Endothelial cell (in vitro differentiated cells): ENCODE measurements at regions not wholly inside any gene's neighbourhood (a gene's known extent, or its start where the extent isn't known, plus 50 kb on each side); places are given as distances from the start of the nearest gene placed in this dataset.

Experiments
- DNase-seq: peaks from one replicate; pipeline ENCODE4 v3.0.0; 2021; ENCODE audit warnings: low spot score
- H3K27ac Mint-ChIP-seq: one replicate; pipeline ENCODE4 v1.8.0; 2021; ENCODE audit warnings: mixed read lengths, inconsistent platforms; ENCODE audit not compliant: unreplicated experiment
- H3K27me3 Mint-ChIP-seq: one replicate; pipeline ENCODE4 v1.8.0; 2021; ENCODE audit warnings: mild to moderate bottlenecking, moderate library complexity, mixed read lengths, inconsistent platforms; ENCODE audit not compliant: unreplicated experiment
- H3K36me3 Mint-ChIP-seq: one replicate; pipeline ENCODE4 v1.8.0; 2021; ENCODE audit warnings: mild to moderate bottlenecking, low read depth, mixed read lengths, inconsistent platforms; ENCODE audit not compliant: unreplicated experiment
- H3K4me1 Mint-ChIP-seq: one replicate; pipeline ENCODE4 v1.8.0; 2021; ENCODE audit warnings: mild to moderate bottlenecking, mixed read lengths, inconsistent platforms; ENCODE audit not compliant: unreplicated experiment
- H3K4me3 Mint-ChIP-seq: one replicate; pipeline ENCODE4 v1.8.0; 2021; ENCODE audit warnings: mild to moderate bottlenecking, mixed read lengths, inconsistent platforms; ENCODE audit not compliant: unreplicated experiment
- H3K9me3 Mint-ChIP-seq: one replicate; pipeline ENCODE4 v1.8.0; 2021; ENCODE audit warnings: mixed read lengths, inconsistent platforms; ENCODE audit not compliant: unreplicated experiment
- CTCF ChIP-seq: fragments of 200-600 bp; sonication (generic); IDR thresholded peaks from one replicate; pipeline ENCODE4 v1.5.0; 2021; ENCODE audit warnings: antibody characterized with exemption; ENCODE audit not compliant: unreplicated experiment

DNA sequence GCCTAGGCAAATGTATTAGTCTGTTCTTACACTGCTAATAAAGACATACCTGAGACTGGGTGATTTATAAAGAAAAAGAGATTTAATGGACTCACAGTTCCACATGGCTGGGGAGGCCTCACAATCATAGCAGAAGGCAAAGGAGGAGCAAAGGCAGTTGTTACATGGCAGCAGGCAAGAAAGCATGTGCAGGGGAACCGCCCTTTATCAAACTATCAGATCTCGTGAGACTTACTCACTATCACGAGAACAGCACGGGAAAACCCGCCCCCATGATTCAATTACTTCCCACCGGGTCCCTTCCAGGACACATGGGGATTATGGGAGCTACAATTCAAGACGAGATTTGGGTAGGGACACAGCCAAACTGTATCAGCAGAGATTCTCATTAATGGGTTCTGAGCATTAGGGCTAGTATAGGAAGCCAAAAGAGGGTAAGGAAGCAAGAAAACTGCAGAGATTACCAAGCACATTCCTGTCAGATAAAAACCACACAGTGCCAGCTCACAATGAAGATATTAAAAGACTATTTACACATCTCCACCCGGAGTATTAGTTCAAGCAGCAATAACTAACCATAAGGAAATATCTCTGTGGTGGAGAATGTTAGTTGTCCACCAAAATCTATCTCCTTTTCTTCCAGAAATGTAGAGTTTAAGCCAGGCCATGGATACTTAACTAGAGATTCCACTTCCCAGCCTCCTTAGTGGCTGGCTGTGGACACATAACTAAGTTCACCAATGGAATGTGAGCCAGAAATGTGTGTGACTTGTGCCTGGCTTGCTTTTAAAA is 61.2 kb upstream of the HOPX start:
- Mint-ChIP-seq H3K36me3 (no peaks in the 10 kb centered on the region), H3K4me3 (no peak overlapping the region), H3K9me3 (no peaks in the 10 kb centered on the region), H3K4me1 (no peaks in the 10 kb centered on the region), H3K27ac (no peak overlapping the region), H3K27me3 (no peaks in the 10 kb centered on the region)
- no peak for DNase-seq
- no peak for TF ChIP-seq CTCF

DNA sequence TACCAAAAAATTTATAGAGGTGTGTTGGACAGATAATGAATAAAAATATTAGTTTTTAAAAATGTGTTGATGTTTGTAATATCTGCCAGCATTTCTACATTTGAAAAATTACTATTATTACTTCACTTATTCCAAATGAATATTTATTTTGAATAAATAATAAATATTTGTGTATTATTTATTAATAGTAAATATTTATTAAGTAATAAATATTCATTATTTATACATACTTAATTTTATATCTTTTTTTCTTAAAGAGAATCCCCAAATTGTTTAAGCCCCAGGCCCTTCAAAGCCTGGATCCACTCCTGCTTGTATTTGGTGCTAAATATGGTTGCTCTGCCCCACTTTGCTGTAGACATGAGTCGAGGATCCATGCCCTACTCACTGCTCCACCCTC is 60.5 kb upstream of the HOPX start:
- DNase-seq = no peak
- Mint-ChIP-seq H3K4me1 (no peaks in the 10 kb centered on the region), H3K27ac (no peak overlapping the region), H3K4me3 (no peak overlapping the region), H3K36me3 (no peaks in the 10 kb centered on the region), H3K27me3 (no peaks in the 10 kb centered on the region), H3K9me3 (no peaks in the 10 kb centered on the region)
- TF ChIP-seq CTCF = no peak

DNA sequence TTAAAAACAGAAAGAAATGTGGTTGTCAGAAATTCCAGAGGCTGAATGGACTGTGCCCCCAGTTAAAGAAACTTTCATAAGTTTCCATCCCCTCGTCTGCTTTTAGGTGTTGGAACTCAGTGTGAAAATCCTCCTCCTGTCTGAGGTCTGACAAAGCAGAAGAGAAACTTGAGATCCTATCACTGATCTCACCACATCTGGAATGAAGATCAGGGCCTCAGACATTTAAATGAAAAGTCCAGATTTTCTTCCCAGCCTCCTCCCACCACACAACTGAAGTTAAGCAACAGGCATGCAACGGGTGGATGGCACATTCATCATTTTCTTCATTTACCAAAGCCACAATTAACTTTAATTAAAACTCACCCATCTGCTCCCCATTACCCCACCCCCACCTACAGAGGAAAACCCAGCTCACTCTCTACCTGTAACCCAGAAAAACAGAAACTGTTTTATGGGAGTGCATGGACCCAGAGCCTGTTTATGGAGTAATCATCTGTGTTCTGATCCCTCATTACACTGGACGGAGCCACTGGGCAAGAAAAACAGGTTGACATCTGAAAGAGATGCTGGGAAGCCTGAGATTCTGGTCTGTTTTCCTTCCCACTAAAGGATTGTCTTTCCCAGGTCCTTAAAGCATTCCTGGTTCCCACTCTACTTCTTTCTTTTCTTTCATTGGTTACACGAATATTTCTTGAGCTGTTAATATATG is 58.1 kb upstream of the HOPX start:
- Mint-ChIP-seq H3K9me3 (no peaks in the 10 kb centered on the region), H3K4me3 (no peak overlapping the region), H3K27ac (no peak overlapping the region), H3K27me3 (no peaks in the 10 kb centered on the region), H3K36me3 (no peaks in the 10 kb centered on the region), H3K4me1 (no peaks in the 10 kb centered on the region)
- no peak for DNase-seq
- no peak for TF ChIP-seq CTCF

- no peak overlapping the region for H3K27ac Mint-ChIP-seq
Observed at GRCh38 chr4:56737666-56738065, 56.6 kb upstream of the HOPX start.

More at GRCh38 chr4:56737666-56738065, 56.6 kb upstream of the HOPX start:
- Mint-ChIP-seq H3K4me3 (no peak overlapping the region), H3K9me3 (no peaks in the 10 kb centered on the region), H3K27me3 (peaks cover 2% of the 10 kb centered on the region), H3K36me3 (no peaks in the 10 kb centered on the region), H3K4me1 (no peaks in the 10 kb centered on the region)
- no peak for DNase-seq
- no peak for TF ChIP-seq CTCF
